DND-41 (cell line): ENCODE measurements at regions not wholly inside any gene's neighbourhood (a gene's known extent, or its start where the extent isn't known, plus 50 kb on each side); places are given as distances from the start of the nearest gene placed in this dataset.
"Not testable (repeated sequence)": the region's sequence is repeated elsewhere in the genome, so short reads cannot be mapped to it uniquely, and the experiment has no call there.

Experiments used
- EZH2 ChIP-seq: IDR thresholded peaks from 3 replicates; pipeline ENCODE4 v1.6.1; 2012; ENCODE audit warnings: borderline replicate concordance, low read depth, mild to moderate bottlenecking, moderate library complexity, low read length, inconsistent platforms; ENCODE audit not compliant: severe bottlenecking
- TF ChIP-seq, protein P1 (sequence below): IDR thresholded peaks from 2 replicates; pipeline ENCODE4 v1.5.1; 2012; ENCODE audit warnings: borderline replicate concordance, low read length, moderate library complexity, mild to moderate bottlenecking; ENCODE audit not compliant: poor library complexity, severe bottlenecking; ENCODE audit errors: extremely low read depth

DNA sequence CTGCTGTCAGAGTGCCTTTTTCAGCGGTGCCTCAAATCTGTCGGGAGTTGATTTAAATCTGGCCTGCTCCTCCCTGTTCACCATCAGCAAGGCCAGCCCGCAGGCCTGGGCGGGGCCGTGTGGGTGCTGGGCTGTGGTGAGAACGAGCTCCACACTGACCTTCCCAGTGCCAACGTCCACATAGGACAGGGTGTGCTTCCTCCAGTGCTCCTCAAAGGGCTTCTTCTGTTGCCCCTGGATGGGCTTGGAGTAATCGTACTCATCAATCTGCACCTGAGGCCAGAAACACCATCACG lies 50.2 kb upstream of the LPCAT1 start:
- TF ChIP-seq, protein P1, sequence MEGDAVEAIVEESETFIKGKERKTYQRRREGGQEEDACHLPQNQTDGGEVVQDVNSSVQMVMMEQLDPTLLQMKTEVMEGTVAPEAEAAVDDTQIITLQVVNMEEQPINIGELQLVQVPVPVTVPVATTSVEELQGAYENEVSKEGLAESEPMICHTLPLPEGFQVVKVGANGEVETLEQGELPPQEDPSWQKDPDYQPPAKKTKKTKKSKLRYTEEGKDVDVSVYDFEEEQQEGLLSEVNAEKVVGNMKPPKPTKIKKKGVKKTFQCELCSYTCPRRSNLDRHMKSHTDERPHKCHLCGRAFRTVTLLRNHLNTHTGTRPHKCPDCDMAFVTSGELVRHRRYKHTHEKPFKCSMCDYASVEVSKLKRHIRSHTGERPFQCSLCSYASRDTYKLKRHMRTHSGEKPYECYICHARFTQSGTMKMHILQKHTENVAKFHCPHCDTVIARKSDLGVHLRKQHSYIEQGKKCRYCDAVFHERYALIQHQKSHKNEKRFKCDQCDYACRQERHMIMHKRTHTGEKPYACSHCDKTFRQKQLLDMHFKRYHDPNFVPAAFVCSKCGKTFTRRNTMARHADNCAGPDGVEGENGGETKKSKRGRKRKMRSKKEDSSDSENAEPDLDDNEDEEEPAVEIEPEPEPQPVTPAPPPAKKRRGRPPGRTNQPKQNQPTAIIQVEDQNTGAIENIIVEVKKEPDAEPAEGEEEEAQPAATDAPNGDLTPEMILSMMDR, result not testable (repeated sequence)
- not testable (repeated sequence) for TF ChIP-seq EZH2
